HEK293T (cell line): ENCODE measurements at regions not wholly inside any gene's neighbourhood (a gene's known extent, or its start where the extent isn't known, plus 50 kb on each side); places are given as distances from the start of the nearest gene placed in this dataset.
A peak's percentile ranks its signal among the peaks of the same experiment; 100 is the strongest.

Experiments
- CTCF ChIA-PET: fragments of 350-600 bp; formaldehyde crosslinking; extraction: SDS; loops from one replicate; lab custom pipeline; 2021; ENCODE audit warnings: antibody characterized with exemption, inconsistent platforms; lab: Yijun Ruan, JAX
- POLR2A ChIA-PET: fragments of 350-600 bp; formaldehyde crosslinking; extraction: SDS; loops from one replicate; lab custom pipeline; 2020; ENCODE audit warnings: antibody characterized with exemption, inconsistent platforms; lab: Yijun Ruan, JAX
- DNase-seq: peaks from one replicate; pipeline ENCODE4 v3.0.0; 2012; ENCODE audit warnings: mixed read lengths; ENCODE audit errors: extremely low spot score
- ARNT ChIP-seq: fragments of 450-650 bp; IDR thresholded peaks from 2 replicates; pipeline ENCODE4 v1.6.1; 2017; ENCODE audit warnings: mild to moderate bottlenecking
- BHLHE40 ChIP-seq: fragments of 450-650 bp; IDR thresholded peaks from 2 replicates; pipeline ENCODE4 v1.6.1; 2016; ENCODE audit warnings: mild to moderate bottlenecking, moderate library complexity, borderline replicate concordance
- CTBP1 ChIP-seq: fragments of 450-650 bp; IDR thresholded peaks from 2 replicates; pipeline ENCODE4 v1.6.1; 2016; ENCODE audit warnings: borderline replicate concordance
- ELF4 ChIP-seq: fragments of 450-650 bp; IDR thresholded peaks from 2 replicates; pipeline ENCODE4 v1.6.1; 2017; ENCODE audit warnings: antibody characterized with exemption
- FOXA1 ChIP-seq: fragments of 450-650 bp; IDR thresholded peaks from 2 replicates; pipeline ENCODE4 v1.6.1; 2016; ENCODE audit warnings: mild to moderate bottlenecking
- FOXK2 ChIP-seq: fragments of 450-650 bp; IDR thresholded peaks from 2 replicates; pipeline ENCODE4 v1.6.1; 2016; ENCODE audit warnings: mild to moderate bottlenecking
- FOXM1 ChIP-seq: fragments of 450-650 bp; IDR thresholded peaks from 2 replicates; pipeline ENCODE4 v1.6.1; 2017; ENCODE audit warnings: mild to moderate bottlenecking, borderline replicate concordance
- HDGF ChIP-seq: fragments of 450-650 bp; IDR thresholded peaks from 2 replicates; pipeline ENCODE4 v1.6.1; 2017; ENCODE audit warnings: antibody characterized with exemption, borderline replicate concordance
- L3MBTL2 ChIP-seq: fragments of 450-650 bp; conservative IDR thresholded peaks from 2 replicates; pipeline ENCODE4 v1.6.1; 2016; ENCODE audit warnings: mild to moderate bottlenecking
- LEF1 ChIP-seq: fragments of 450-650 bp; IDR thresholded peaks from 2 replicates; pipeline ENCODE4 v1.6.1; 2017; ENCODE audit warnings: mild to moderate bottlenecking, borderline replicate concordance
- NFRKB ChIP-seq: fragments of 450-650 bp; IDR thresholded peaks from 2 replicates; pipeline ENCODE4 v1.6.1; 2016; ENCODE audit warnings: mild to moderate bottlenecking, moderate library complexity
- PKNOX1 ChIP-seq: fragments of 450-650 bp; IDR thresholded peaks from 2 replicates; pipeline ENCODE4 v1.6.1; 2016
- SP1 ChIP-seq: fragments of 450-650 bp; IDR thresholded peaks from 2 replicates; pipeline ENCODE4 v1.6.1; 2017
- SUZ12 ChIP-seq: fragments of 450-650 bp; IDR thresholded peaks from 2 replicates; pipeline ENCODE4 v1.6.1; 2016; ENCODE audit warnings: mild to moderate bottlenecking
- TARDBP ChIP-seq: fragments of 450-650 bp; IDR thresholded peaks from 2 replicates; pipeline ENCODE4 v1.6.1; 2016
- ZNF384 ChIP-seq: fragments of 450-650 bp; IDR thresholded peaks from 2 replicates; pipeline ENCODE4 v1.6.1; 2016

DNA sequence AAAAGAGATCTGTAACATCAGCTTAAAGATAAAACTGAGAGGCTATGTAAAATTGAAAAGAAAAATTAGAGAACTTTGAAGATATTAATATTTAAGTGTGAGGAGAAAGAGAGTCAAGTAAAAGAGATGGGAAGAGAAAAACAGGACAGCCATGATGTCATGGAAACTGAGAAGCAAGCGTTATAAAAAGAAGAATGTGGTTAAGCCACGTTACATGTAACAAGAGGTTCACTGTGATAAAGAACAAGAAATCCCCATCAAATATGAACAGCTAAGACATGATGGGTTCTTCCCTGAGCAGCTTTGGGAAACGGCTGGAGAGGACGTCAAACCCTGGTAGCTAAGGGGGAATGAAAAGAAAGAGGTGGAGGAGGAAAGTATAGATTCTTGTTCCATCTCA lies 1269.3 kb upstream of the TENM3 start:
- no peak for DNase-seq
- TF ChIP-seq PKNOX1 (no peak), L3MBTL2 (no peak), LEF1 (no peak), FOXA1 (no peak), TARDBP (no peak), FOXM1 (no peak), CTBP1 (no peak)
- POLR2A ChIA-PET = no interaction called here
- CTCF ChIA-PET = no interaction called here

DNA sequence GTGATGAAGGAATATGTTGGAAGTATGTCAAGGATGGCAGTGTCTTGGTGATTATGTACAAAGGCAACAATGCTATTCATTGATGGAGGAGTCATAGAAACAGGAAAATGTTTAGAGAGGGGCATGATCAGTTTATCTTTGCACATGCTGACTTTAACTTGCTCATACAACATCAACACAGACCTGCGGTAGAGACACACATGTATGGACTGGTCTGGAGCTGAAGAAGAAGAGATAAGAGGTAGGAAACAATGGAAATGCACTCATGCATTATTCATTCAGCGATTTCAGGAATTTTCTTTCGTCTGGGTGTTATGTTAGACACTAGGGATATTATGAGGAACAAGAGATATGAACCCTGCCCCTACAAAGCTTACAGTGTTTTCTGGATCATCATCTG lies 1252.3 kb upstream of the TENM3 start:
- ChIA-PET POLR2A (no interaction called here), CTCF (no interaction called here)
- TF ChIP-seq SP1 (no peak), BHLHE40 (no peak), ARNT (no peak), TARDBP (no peak), HDGF (no peak), FOXM1 (no peak), SUZ12 (no peak), L3MBTL2 (no peak), ELF4 (no peak), NFRKB (no peak), ZNF384 (no peak), FOXK2 (no peak), PKNOX1 (no peak)

GRCh38 chr4:180993244-180993836 lies 1249.9 kb upstream of the TENM3 start:
- TF ChIP-seq HDGF (no peak), ZNF384 (no peak), FOXM1 (no peak), FOXK2 (no peak), BHLHE40 (no peak), ARNT (no peak), L3MBTL2 (no peak), SUZ12 (no peak), LEF1 (no peak), PKNOX1 (no peak), FOXA1 (no peak), NFRKB (no peak), SP1 (no peak)
- ChIA-PET POLR2A (no interaction called here), CTCF (no interaction called here)
- no peak for DNase-seq

More for the DNA sequence above, 1252.3 kb upstream of the TENM3 start:
- DNase-seq = no peak

DNA sequence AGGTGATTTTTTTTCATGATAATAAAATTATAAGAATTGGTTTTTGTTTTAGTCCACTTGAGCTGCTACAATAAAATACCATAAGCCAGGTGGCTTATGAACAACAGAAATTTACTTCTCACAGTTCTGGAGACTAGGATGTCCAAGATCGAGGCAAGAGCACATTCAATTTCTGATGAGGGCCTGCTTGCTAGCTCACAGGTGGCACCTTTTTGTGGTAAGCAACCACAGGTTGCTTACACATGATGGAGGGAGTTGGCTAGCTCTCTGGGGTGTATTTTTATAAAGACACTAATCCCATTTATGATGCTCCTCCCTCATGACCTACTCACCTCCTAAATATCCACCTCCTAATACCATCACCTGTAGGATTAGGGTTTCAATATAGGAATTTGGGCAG lies 1248.5 kb upstream of the TENM3 start:
- POLR2A ChIA-PET = no interaction called here
- CTCF ChIA-PET = no interaction called here
- TF ChIP-seq ELF4 (no peak), L3MBTL2 (no peak), PKNOX1 (no peak), SUZ12 (no peak), LEF1 (no peak), HDGF (no peak), FOXK2 (no peak)
- no peak for DNase-seq

GRCh38 chr4:180999217-180999616 lies 1244.0 kb upstream of the TENM3 start:
- CTCF ChIA-PET = no interaction called here
- POLR2A ChIA-PET = no interaction called here
- no peak for TF ChIP-seq FOXA1
- TF ChIP-seq HDGF = no peak
- no peak for TF ChIP-seq NFRKB
- no peak for TF ChIP-seq SUZ12
- TF ChIP-seq SP1 = no peak
- no peak for TF ChIP-seq CTBP1
- TF ChIP-seq ZNF384 = no peak
- TF ChIP-seq TARDBP = no peak
- TF ChIP-seq FOXK2 = no peak
- TF ChIP-seq ARNT = no peak
- TF ChIP-seq PKNOX1 = no peak
- no peak for TF ChIP-seq LEF1
- no peak for TF ChIP-seq L3MBTL2
- TF ChIP-seq ELF4 = no peak
- TF ChIP-seq FOXM1 = no peak
- peak; percentile 4 for DNase-seq

DNA sequence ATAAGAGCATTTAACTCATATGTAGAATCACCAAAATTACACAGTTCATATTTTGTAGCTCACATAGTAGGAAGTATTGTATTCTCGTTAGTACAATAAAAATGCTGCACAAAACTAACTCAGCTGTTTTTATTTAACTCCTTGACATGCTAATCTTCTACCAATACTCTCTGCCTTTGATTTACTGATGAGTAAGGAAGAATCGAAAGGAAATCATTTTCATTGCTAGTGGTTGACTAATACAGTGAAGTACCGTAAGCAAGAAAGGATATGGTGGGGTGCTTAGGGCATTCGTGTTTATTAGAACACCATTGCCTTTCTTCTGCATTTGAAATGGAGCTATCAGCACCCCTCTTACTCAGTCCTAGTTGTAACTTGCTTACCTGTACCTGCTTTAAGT lies 1239.1 kb upstream of the TENM3 start:
- ChIA-PET CTCF (no interaction called here), POLR2A (no interaction called here)
- DNase-seq = no peak
- TF ChIP-seq NFRKB (no peak), ZNF384 (no peak), FOXK2 (no peak), ARNT (no peak), FOXM1 (no peak), BHLHE40 (no peak), FOXA1 (no peak), ELF4 (no peak), SUZ12 (no peak)
